ENCODE measurements at regions not wholly inside any gene's neighbourhood (a gene's known extent, or its start where the extent isn't known, plus 50 kb on each side); places are given as distances from the start of the nearest gene placed in this dataset.
"Not testable (repeated sequence)": the region's sequence is repeated elsewhere in the genome, so short reads cannot be mapped to it uniquely, and the experiment has no call there.

DNA sequence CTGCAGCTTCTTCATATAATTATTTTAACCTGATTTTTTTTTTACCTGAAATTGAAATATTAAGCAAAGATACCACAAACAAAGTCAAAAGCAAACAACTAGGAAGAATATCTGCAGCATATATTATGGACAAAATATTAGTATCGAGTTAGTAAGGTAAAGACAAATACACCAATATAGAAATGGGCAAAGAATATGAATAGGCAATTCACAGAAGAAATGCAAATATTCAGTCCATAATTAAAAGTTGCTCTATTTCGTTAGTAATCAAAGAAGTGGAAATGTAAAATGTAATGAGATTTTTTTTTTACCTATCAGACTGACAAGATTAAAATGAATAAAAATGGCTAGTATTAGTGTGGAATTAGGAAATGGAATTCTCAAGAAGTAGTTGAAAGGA, 121.5 kb downstream of the CD83 start:
- TF ChIP-seq, protein P1, sequence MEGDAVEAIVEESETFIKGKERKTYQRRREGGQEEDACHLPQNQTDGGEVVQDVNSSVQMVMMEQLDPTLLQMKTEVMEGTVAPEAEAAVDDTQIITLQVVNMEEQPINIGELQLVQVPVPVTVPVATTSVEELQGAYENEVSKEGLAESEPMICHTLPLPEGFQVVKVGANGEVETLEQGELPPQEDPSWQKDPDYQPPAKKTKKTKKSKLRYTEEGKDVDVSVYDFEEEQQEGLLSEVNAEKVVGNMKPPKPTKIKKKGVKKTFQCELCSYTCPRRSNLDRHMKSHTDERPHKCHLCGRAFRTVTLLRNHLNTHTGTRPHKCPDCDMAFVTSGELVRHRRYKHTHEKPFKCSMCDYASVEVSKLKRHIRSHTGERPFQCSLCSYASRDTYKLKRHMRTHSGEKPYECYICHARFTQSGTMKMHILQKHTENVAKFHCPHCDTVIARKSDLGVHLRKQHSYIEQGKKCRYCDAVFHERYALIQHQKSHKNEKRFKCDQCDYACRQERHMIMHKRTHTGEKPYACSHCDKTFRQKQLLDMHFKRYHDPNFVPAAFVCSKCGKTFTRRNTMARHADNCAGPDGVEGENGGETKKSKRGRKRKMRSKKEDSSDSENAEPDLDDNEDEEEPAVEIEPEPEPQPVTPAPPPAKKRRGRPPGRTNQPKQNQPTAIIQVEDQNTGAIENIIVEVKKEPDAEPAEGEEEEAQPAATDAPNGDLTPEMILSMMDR (IDR thresholded peaks at IDR 0.05; ENCODE audit: insufficient read depth in 1 of 2, low read depth in 1 of 2, low read length in 1 of 2, severe bottlenecking in 1 of 2, unreplicated experiment in 1 of 2): no peak
- no peak overlapping the region for H3K4me3 Mint-ChIP-seq (ENCODE audit: unreplicated experiment)
- H3K36me3 Mint-ChIP-seq (ENCODE audit: insufficient read depth, unreplicated experiment): no peaks in the 10 kb centered on the region
- H3K36me3 ChIP-seq (ENCODE audit: control insufficient read depth, insufficient read depth, low read length): no peaks in the 10 kb centered on the region
- no peaks in the 10 kb centered on the region for H3K27me3 ChIP-seq (replicated peaks; ENCODE audit: control insufficient read depth, insufficient read depth, low read length)
- H3K27me3 Mint-ChIP-seq (ENCODE audit: insufficient read depth, unreplicated experiment): no peaks in the 10 kb centered on the region
- no peak overlapping the region for H3K27ac Mint-ChIP-seq (ENCODE audit: unreplicated experiment)
- ChIA-PET CTCF (no interaction called here), POLR2A (no interaction called here)
- no peaks in the 10 kb centered on the region for H3K9me3 ChIP-seq
- no peaks in the 10 kb centered on the region for H3K4me1 ChIP-seq
- intact Hi-C loops (cut with micrococcal nuclease; ENCODE audit: unreplicated experiment): no loop called here
- H3K4me3 ChIP-seq (ENCODE audit: low read depth, low read length): no peak overlapping the region
- no peak for DNase-seq
- no peaks in the 10 kb centered on the region for H3K9me3 Mint-ChIP-seq (ENCODE audit: unreplicated experiment)
- H3K4me1 Mint-ChIP-seq (ENCODE audit: low read depth, unreplicated experiment): no peaks in the 10 kb centered on the region
- no TSS peak for BruUV-seq (replicated peaks)

DNA sequence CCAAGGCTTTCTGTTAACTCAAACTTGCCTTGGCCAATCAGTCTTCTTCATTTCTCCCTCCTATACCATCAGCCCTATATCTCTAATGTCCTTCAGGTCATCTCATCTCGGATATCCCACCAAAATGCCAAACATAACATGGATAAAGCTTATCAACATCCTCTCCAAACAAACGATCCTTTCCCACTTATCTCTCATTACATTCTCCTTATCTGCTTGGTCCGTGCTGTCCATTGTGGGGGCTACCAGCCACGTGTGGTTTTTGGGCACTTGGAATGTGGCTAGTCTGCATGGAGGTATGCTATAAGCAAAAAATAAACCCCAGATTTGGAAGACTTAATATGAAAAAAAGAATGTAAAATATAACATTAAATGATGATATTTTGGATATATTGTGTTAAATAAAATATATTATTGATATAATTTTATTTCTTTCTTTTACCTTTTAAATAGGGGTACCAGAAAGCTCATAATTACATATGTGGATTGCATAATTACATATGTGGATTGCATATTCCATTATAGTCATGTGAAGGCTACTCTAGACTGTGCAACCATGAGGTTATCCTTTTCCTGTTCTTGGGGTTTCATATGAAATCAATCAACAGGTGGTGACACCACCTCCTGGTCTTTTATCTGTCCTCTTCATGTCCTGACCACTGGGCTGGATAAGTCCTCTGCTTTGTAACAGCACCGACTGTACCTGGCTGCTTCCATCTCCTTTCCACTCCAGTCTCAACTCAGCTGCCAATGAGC, 123.0 kb downstream of the CD83 start:
- Histone ChIP-seq H3K36me3 (ENCODE audit: control insufficient read depth, insufficient read depth, low read length) (no peaks in the 10 kb centered on the region), H3K4me3 (ENCODE audit: low read depth, low read length) (no peak overlapping the region), H3K9me3 (no peaks in the 10 kb centered on the region), H3K4me1 (no peaks in the 10 kb centered on the region), H3K27me3 (replicated peaks; ENCODE audit: control insufficient read depth, insufficient read depth, low read length) (no peaks in the 10 kb centered on the region)
- POLR2A ChIA-PET: no interaction called here
- DNase-seq: no peak
- CTCF ChIA-PET: no interaction called here
- TF ChIP-seq, protein P1 (IDR thresholded peaks at IDR 0.05; ENCODE audit: insufficient read depth in 1 of 2, low read depth in 1 of 2, low read length in 1 of 2, severe bottlenecking in 1 of 2, unreplicated experiment in 1 of 2): no peak
- Mint-ChIP-seq H3K27me3 (ENCODE audit: insufficient read depth, unreplicated experiment) (no peaks in the 10 kb centered on the region), H3K36me3 (ENCODE audit: insufficient read depth, unreplicated experiment) (no peaks in the 10 kb centered on the region), H3K27ac (ENCODE audit: unreplicated experiment) (no peak overlapping the region), H3K4me1 (ENCODE audit: low read depth, unreplicated experiment) (no peaks in the 10 kb centered on the region), H3K4me3 (ENCODE audit: unreplicated experiment) (no peak overlapping the region), H3K9me3 (ENCODE audit: unreplicated experiment) (no peaks in the 10 kb centered on the region)
- BruUV-seq (replicated peaks): no TSS peak
- intact Hi-C loops (cut with micrococcal nuclease; ENCODE audit: unreplicated experiment): no loop called here

DNA sequence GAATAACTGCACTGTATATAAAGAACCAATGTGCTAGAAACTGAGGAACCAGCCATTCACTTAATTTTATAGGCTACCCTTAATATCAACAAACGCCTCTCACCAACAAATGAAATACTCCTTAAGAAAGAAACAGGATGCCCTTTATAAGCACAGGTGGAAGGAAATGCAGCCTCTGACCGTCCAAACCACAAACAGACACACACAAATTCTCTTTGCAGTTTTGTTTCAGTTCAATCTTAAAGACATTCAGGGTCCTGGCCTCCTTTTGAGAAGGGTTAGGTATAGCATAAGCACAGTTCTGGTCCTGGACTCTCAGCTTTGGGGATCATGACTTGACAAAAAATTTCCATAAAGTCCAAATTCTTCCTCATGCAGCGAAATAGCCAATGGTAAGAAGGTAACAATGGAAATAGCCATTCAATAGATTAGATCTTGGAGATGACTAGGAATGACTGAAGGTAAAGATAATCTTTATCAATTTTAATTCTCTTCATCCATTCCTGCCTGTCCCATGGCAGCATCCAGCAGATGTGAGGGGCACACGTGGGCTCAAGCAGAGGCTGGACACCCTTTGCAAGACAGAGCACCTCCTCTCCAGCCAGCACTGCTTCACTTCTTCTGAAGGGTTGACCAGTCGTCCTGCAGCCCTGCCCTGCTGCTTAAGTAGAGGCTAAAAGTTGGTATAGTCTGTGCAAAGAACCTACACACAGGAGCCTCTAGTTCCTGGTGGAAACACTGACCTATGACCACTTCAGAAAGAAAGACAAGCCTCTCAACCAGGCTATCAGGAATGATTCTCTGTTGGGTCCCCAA, 123.9 kb downstream of the CD83 start:
- TF ChIP-seq, protein P1 (IDR thresholded peaks at IDR 0.05; ENCODE audit: insufficient read depth in 1 of 2, low read depth in 1 of 2, low read length in 1 of 2, severe bottlenecking in 1 of 2, unreplicated experiment in 1 of 2): no peak
- intact Hi-C loops (cut with micrococcal nuclease; ENCODE audit: unreplicated experiment): no loop called here
- no peak for DNase-seq
- no peaks in the 10 kb centered on the region for H3K9me3 ChIP-seq
- no peaks in the 10 kb centered on the region for H3K4me1 Mint-ChIP-seq (ENCODE audit: low read depth, unreplicated experiment)
- H3K4me3 Mint-ChIP-seq (ENCODE audit: unreplicated experiment): no peak overlapping the region
- no peaks in the 10 kb centered on the region for H3K27me3 Mint-ChIP-seq (ENCODE audit: insufficient read depth, unreplicated experiment)
- BruUV-seq (replicated peaks): no TSS peak
- H3K4me1 ChIP-seq: no peaks in the 10 kb centered on the region
- ChIA-PET POLR2A (no interaction called here), CTCF (no interaction called here)
- no peaks in the 10 kb centered on the region for H3K9me3 Mint-ChIP-seq (ENCODE audit: unreplicated experiment)
- no peak overlapping the region for H3K27ac Mint-ChIP-seq (ENCODE audit: unreplicated experiment)
- H3K27me3 ChIP-seq (replicated peaks; ENCODE audit: control insufficient read depth, insufficient read depth, low read length): no peaks in the 10 kb centered on the region
- H3K4me3 ChIP-seq (ENCODE audit: low read depth, low read length): no peak overlapping the region
- no peaks in the 10 kb centered on the region for H3K36me3 ChIP-seq (ENCODE audit: control insufficient read depth, insufficient read depth, low read length)
- H3K36me3 Mint-ChIP-seq (ENCODE audit: insufficient read depth, unreplicated experiment): no peaks in the 10 kb centered on the region

DNA sequence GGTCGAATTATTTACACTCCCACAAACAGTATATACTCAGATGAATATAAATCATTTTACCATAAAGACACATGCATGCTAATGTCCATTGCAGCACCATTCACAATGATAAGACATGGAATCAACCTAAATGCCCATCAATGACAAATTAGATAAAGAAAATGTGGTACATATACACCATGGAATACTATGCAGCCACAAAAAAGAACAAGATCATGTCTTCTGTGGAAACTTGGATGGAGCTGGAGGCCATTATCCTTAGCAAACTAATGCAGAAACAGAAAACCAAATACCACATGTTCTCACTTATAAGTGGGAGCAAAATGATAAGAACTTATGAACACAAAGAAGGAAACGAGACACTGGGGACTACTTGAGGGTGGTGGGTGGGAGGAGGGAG, 125.3 kb downstream of the CD83 start:
- H3K36me3 Mint-ChIP-seq (ENCODE audit: insufficient read depth, unreplicated experiment); H3K4me3 ChIP-seq (ENCODE audit: low read depth, low read length); POLR2A ChIA-PET; intact Hi-C loops (cut with micrococcal nuclease; ENCODE audit: unreplicated experiment); H3K4me1 ChIP-seq; H3K4me3 Mint-ChIP-seq (ENCODE audit: unreplicated experiment); BruUV-seq (replicated peaks); H3K27ac Mint-ChIP-seq (ENCODE audit: unreplicated experiment); H3K27me3 ChIP-seq (replicated peaks; ENCODE audit: control insufficient read depth, insufficient read depth, low read length); H3K4me1 Mint-ChIP-seq (ENCODE audit: low read depth, unreplicated experiment); DNase-seq; H3K36me3 ChIP-seq (ENCODE audit: control insufficient read depth, insufficient read depth, low read length); H3K9me3 ChIP-seq; H3K9me3 Mint-ChIP-seq (ENCODE audit: unreplicated experiment); H3K27me3 Mint-ChIP-seq (ENCODE audit: insufficient read depth, unreplicated experiment); CTCF ChIA-PET: not testable (repeated sequence)

Measured in Caco-2 (cell line).